NAMALWA (cell line): ENCODE measurements at regions not wholly inside any gene's neighbourhood (a gene's known extent, or its start where the extent isn't known, plus 50 kb on each side); places are given as distances from the start of the nearest gene placed in this dataset.

Experiments
- DNase-seq: peaks from one replicate; pipeline ENCODE4 v3.0.0-alpha.2; 2015; ENCODE audit warnings: low spot score

DNA sequence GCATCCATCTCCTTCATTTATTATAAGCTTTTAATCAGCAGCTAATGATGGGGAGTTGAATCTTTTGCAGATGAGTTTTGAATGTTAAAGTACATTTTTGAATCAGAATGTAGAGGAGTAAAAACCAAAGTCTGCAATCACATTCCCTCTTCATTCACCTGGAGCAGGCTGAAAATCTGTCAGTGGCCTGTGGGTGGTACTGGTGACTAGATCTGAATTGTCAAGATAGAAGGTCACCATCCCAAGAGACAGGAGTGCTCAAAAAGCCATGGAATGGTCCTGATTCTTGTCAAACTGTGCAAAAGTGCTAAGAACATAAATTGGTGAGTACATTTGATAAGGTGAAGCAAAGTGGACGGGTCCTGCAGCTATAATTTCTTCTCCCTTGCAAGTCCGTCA lies 881.3 kb upstream of the NR2F2 start:
- DNase-seq, result no peak

DNA sequence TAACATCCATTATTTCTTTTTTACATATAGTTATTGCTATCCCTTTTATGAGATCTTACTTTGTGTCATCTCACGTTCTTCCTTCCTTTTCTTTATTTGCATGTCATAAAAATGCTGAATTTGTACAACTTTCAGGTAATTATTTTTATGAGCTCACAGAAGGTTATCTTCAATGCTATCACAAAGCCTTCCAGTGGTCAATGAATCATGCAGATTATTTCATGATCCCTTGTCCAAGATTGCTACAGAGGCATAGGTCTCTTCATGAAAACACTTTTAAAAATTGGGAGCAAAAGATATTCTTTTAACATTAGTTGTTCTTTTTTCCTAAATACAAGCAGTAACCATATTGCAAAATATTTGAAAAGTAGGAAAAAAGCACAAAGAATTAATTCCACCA lies 880.1 kb upstream of the NR2F2 start:
- DNase-seq, result no peak

DNA sequence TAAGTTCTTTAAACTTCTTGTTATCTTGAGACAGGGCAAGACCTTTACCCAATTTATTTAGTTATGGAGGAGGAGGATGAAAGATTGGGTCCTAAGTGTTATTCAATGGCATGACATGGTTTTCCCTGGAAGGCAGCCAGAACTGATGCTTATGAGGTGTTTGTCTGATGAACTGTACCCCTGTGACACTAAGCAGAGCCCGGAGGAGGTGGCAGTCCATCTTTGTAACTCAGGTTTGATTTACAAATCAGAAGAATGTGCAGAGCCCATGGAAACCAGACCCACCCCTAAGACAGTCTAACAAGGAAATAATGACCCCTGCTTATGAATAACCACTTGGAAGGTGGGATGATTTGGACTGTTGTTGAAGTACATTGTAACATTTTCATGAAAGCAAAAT lies 878.6 kb upstream of the NR2F2 start:
- no peak for DNase-seq

DNA sequence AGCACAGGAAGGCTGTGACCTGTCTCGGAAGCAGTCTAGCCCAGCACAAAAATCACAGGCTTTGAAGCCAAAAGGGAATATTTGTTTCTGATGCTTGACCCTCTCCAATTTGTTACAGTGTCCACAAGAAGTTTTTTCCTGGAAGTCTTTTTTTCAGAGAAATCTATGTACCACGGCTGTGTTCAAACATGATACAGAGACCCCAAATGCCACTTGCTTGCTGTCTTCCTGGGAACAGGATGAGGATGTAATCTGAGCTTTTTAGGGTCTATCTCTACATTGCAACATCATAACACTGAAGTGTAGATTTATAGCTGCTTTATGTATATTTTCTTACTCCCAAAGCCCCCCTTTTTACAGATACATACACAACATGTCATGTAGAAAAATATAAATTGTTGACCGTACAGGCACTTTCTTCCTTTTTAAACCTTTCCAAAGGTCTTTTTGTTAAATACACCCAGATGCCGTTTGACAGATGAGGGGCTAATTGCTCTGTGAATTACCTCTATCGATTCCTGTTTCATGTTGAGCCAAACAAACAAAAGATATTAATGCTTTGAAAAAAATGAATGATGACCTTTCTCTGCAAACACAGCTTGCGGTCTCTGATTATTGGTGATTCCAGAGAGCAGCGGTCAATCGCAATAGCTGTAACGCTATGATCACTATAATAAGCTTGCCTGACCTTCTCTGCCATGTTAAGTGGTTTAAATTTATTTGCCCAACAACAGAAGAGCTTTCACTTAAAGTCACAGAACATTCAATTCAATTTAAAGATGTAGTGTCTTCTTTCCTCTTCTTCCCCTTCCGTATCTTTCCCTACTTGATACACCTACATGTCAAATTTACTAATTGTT lies 875.9 kb upstream of the NR2F2 start:
- no peak for DNase-seq

DNA sequence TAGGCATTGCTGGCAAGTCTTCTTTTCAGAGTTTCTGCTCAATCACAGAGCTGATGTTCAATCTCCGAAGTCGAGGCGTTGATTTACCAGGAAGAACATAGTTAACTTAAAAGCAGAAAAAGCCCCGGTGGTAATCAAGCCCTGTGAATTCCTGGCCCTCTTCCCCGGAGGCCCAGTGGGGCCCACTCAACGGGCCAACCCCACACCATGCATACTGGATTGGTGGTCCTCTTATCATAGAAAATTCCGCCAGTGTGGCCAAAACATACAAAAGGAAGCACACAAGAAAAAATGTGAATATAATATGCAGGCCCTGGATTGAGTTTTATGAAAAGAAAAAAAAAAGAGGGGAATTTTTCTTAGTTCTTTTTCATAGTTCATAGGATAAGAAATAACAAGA lies 873.0 kb upstream of the NR2F2 start:
- DNase-seq, result no peak

DNA sequence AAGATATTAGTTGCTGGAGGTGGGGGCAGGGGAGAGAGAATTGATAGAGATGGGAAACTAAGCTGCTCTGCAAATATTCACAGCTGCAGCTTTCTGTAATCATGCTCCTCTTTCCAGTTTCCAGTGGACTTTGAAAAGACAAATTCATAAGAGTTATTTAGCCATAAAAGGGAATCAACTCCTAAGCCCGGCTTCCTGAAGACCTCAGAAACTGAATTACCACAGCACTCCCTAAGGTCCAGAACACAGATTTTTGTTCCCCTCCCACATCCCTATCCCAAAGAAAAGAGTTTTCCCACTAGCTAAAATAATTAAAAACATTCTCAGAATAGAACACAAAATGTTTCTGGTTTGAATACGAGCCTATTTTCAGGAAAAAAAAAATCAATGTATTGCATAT lies 871.8 kb upstream of the NR2F2 start:
- no peak for DNase-seq

DNA sequence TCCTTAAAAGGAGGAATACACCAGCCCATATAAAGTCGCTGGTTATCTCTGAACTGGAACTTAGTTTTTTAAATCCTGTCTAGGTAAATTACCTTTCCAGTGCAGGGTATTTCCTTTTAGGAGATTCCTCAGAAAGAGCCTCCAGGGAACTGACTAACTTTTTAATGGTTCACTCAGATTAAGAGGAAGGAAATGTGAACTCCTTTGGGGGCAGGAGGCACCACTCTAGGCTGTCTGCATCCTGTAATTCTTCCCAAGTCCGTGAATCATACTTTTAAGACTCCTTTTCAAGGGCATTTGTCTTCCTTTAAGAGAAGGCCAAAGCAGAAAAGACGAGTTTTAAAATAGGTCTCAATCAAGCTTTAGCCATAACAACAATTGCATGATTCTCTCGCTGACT lies 871.2 kb upstream of the NR2F2 start:
- no peak for DNase-seq

DNA sequence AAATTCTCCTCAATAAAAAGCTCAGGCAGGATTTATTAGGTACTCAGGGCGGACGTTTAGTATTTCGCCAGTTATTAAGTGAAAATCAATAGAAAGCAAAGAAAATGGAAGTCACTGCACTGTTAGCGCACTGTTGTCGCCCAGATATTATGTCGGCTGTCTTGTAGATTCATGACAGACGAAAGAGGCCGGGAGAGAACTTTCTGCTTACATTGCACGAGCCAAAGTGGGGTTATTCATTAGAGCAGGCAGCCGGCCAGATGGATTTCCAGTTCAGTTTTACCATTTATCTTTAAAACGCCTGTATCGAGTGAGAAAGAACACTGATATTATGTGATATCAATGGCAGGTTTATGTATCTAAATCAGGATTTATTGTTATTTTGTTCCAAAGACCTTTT lies 866.0 kb upstream of the NR2F2 start:
- DNase-seq, result no peak

DNA sequence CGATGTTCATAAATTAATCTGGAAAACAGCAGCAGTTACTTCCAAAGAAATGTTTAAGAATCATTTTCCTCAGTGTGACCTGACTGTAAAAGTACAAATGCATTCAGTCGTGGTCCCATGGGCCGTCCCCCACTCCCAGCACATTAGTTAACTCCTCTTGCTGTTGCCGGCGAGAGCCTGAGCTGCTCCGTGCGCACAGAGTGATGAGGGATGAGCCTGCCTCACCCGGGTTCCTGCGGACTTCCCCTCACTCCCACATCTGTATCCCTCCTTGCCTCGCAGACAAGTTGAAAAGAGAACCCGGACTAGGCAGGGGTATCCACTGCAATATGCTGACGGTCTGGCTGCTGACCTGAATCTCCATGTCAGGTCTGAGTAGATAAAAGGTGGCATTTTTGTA lies 861.7 kb upstream of the NR2F2 start:
- no peak for DNase-seq

DNA sequence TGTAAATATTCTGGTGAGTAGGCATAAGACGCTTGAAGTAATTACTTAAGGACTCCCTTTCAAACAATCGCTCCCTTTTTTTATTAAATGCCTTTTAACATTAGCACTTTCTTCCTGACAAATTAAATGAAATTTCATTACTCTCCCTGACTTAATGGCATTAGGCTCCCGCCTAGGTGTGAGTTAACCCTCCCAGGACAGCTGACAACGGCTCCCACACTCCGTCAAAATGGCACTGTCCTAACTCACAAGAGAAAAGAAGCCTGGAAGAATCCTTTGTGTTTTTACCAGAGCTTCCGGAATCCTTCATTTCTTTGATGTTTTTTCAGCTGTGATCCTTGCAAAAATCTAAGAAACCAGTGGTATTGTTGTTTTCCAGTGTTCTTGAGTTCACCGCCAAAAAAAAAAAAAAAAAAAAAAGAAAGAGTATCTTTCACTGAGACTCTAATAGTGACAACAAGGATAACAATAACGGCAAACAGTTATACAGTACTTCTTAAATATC lies 861.0 kb upstream of the NR2F2 start:
- DNase-seq, result no peak

DNA sequence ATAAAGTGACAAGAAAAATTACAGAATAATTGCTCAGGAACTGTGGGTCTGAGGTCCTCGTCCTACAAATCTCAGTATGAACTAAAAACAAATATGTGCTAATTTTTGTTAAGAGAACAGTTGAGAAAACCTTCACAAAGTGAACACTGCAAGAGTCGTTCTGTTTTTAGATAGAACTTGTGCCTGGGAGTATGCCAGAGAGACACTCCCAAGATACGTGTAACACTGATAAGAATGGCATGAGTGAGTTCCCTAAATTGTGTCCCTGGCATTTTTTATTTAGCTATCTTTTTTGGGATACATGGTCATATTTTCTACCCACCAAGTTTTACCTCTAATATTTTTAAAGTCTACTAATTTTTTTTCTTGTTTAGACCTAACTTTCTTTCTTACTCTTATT lies 860.0 kb upstream of the NR2F2 start:
- DNase-seq, result no peak

DNA sequence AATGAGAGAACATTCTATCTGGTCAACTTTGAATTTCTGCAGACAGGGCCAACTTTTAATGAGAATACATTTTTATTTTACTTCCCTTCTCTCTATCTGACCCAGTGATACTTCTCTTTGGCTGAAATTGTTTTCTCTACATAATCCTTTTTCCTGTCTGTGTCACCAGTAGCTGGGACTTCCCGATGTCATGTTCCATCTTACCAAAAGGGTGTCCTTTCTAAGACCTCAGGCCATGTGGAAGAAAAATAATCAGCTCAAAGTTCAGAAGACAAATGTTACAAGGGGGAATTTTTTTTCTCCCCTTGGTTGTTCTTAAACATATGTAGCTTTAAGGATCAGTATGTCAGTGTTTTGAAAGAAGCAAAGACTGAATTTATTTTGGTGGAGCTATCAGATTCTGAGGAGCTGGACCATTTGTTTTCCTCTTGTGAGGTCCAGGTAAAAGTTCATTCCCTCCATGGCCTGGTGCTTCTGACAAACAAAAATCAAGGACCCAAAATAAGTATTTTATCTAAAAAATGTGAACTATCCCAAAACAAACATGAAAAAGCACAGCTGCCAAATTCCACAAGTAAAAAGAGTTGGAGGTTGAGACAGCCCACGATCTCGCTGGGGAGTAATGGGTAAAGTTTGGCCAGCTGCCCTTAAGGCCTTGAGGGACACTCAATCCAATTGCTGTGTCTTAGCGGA lies 859.4 kb upstream of the NR2F2 start:
- no peak for DNase-seq

DNA sequence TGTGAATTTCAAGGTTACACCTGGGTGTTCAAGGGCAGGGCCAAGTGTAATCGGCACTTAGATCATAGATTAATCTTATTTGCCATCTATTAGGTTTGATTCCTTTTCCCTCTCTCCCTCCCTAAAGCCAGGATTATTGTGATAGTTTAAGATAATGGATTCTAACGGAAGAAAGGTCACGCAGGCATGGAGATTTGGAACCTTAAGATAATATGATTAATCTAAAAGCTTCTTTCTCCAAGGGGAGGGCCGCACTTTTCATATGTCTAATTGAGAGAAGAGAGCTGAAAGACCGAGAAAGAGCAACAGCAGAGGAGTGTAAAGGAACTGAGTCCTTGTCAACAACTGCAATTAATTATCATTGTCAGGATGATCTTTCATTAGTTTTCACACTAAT lies 858.8 kb upstream of the NR2F2 start:
- DNase-seq, result no peak

DNA sequence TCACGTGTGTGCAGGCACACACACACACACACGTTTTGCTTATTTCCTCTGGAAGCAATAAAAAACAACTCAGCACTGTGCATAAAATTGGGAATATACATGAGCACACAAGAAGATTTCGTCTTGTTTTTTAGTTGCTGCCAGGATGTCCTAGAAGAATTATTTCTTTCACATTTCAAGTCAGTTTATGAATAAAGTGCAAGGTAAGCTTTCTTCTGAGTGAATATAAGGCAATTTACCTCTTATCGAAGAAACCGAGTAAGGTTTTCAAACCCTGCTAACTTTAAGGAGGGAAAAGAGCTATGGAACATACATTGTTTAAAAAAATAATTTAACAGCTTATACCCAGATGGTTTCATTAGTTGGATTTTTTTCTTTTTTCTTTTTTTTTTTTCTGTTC lies 855.4 kb upstream of the NR2F2 start:
- DNase-seq, result no peak

DNA sequence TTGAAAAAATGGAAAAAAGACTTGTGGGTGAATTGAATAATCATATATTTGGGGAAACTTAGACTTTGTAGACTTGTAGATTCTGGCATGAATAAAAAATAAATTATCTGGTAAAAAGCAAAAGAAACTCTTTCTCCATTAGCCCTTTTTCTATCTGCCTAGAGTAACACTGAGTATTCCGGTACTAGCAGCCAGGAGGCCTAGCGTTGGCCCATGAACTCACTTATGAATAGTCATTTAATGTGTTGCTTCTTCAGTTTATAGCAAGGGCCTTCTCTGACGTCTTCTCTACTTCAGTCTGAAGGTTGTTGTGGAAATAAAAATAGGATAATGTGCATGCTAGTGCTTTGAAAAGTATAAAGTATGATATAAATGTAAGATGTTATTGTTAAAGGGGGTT lies 851.2 kb upstream of the NR2F2 start:
- DNase-seq, result no peak

DNA sequence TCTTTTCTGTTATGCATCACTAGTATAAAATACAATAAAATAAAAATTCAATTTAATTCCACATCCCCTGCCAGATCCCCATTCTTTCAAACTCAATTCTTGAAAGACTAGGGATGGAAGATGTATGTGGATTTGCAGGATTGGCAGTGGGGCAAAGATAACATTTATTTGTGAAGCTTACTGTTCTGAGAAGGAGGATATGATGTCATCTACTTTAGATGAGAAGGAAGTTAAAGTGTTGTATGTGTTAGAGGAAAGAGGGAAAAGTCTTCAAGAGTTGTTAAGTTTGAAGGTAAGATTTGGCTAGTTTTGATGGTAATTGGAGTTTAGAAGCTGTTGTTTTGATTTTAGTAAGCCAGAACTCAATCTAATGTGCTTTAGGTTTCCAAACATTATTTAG lies 845.1 kb upstream of the NR2F2 start:
- no peak for DNase-seq

DNA sequence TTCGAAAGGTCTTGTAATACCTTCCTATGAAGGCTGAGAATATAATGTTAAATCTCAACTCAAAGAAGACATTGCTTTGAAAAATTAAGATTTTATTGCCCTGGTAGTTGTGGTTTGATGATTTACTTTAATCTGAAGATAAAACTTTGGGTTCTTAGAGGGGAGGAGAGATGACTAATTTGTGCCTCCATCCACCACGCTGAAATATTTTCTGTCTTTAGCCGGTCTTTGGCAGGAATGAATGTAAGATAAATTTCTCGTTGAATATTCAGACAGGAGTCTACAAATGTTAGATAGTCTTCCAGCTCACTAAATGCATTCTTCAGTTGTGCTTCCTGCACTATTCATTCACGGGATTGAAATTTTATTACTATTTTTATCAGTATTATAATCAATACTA lies 844.3 kb upstream of the NR2F2 start:
- no peak for DNase-seq

DNA sequence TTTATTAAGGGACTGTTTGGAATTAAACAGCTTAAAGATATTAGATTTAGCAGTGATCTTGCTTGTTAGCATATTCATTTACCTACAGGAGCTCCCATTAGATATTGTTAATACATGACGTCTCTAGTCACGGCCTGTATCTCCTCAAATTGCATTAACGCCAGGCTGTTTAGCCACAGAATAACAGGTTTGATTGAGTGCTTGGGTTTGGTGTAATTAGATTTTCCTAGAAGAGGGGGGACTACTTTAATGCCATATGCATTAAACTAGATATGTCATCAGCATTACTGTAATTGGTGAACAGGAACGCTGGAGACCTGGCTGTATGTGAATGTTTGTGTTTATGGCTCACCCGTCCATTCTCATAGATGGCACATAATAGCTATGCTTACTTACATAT lies 841.4 kb upstream of the NR2F2 start:
- DNase-seq, result no peak

DNA sequence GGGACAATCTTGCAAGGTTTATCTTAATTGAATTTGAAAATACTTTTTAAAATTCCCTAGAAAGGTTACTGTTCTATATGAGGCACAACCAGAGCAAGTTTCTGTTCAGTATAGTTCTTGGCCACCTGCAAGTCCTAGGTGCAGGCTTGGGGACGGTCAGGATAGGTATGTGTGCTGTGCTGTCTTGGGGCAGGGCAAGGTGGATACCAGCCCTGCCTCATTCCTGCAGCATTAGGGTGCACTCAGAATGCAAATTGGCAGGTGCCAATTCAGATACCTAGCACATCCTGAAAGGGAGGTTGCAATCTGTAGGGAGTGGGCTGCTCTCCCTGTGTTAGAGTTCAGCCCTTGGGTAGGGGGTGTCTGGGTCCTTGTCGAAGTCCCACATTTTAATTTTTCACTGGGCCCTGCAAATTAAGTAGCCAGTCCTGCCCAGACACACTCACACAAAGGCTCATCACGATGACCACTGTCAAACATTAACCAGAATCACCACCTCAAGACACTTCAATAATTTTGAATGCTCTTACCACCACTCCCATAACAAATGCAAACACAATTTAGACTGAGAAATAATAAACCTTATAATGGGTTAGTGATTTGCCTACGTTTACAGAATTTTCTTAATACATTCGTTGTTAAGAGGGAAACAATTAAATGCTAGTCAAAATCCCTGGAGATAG lies 838.0 kb upstream of the NR2F2 start:
- no peak for DNase-seq

DNA sequence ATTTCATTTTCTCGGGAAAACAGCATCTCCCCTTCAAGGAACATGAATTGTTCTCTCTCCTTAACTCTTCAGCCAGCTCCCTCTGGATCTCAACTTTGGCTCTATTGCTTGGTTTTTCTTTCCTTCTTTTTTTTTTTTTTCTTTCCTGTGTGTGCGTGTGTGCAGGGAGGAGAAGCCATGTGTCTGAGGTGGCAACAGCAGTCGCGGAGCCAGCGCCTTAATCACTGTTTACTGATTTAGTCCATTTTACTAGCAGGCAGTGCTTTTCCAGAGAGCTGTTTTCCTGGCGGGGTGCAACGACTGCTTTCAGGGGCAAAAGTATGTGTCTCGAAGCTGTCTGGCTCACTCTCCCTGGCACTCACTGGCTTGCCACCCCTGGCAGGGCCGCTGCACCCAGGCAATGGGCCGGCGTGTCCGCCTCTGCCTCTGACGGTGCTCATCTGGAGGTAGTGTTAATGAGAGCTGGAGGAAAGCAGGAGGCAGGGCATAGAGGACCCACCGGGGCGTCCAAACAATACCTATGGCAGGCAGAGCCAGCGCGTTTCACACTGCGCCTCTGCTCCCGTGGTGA lies 835.4 kb upstream of the NR2F2 start:
- no peak for DNase-seq

DNA sequence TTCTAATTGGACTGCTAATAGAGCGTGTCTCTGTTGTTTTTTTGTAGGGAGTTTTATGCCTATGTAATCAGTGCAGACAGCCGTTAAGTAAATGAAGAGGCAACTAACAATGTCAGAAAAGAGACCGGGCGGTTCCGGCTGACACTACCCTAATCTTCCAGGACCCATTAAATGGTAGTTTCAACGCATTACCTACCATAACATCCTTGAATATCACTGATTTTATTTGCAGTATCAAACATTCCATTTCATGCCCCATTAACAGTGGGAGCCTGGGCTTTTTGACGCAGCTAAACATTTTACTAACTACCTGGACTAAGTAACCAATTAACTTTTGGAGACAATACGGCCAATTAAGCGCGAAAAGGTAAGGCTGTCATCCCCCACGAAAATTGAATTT lies 832.9 kb upstream of the NR2F2 start:
- DNase-seq, result no peak

DNA sequence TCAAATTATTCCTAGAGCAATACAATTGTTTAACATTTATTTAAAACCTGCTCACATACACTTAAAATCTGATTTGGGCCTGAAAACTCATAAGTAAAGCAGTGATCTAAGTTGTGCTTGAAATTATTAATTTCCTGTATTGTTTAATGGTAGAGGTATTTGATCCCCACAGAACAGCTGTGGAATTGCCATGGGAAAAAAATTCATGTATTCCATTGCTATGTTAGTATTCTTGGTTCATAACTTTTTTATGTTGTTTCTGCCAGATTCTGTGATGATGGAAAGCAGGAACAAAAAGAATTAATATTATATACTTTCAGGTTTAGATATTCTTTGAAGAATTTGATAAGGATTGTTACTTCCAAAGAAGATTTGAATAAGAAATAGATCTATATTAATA lies 831.5 kb upstream of the NR2F2 start:
- no peak for DNase-seq

DNA sequence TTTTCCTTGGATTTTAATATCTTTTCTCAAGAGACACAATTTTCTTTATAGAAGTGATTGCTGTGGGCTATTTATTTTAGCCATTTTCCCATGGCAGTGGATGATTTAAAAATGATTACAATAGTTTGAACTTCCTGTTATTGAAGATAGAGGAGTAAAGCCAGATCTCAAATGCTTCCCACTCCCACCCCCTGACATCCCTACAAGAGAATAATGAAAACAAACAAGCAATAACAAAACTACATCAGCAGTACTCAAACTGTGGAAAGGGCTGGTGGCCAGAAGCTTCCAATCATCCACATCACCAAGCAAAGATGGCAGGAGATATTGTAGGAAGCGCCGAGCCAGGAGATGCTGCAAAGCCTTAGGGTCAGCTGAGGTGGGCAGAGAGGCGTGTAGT lies 831.1 kb upstream of the NR2F2 start:
- DNase-seq, result no peak
